ENCODE measurements at regions not wholly inside any gene's neighbourhood (a gene's known extent, or its start where the extent isn't known, plus 50 kb on each side); places are given as distances from the start of the nearest gene placed in this dataset.

- ATAC-seq, result no peak
- H3K9ac ChIP-seq (ENCODE audit: low read length), result no peak overlapping the region
- no peaks in the 10 kb centered on the region for H3K4me1 ChIP-seq (ENCODE audit: control insufficient read depth in 1 of 2, insufficient read depth in 2 of 2, low read length in 2 of 2)
- no peak overlapping the region for H2AFZ ChIP-seq (ENCODE audit: low read depth, low read length, poor library complexity, severe bottlenecking)
- H3K9me2 ChIP-seq (ENCODE audit: insufficient read depth), result no peaks in the 10 kb centered on the region
- no peaks in the 10 kb centered on the region for H3K79me2 ChIP-seq (ENCODE audit: insufficient read depth, low read length)
- TF ChIP-seq CEBPB (IDR thresholded peaks at IDR 0.05; ENCODE audit: low read depth) (no peak), CTCF (IDR thresholded peaks at IDR 0.05 in 2 of 3, conservative IDR thresholded peaks at IDR 0.05 in 1 of 3; ENCODE audit: borderline replicate concordance in 1 of 3, insufficient read depth in 1 of 3, low read depth in 2 of 3, low read length in 2 of 3) (no peak), EZH2 (IDR thresholded peaks at IDR 0.05) (no peak), YY1 (IDR thresholded peaks at IDR 0.05; ENCODE audit: extremely low read depth, insufficient replicate concordance, low read depth, low read length) (no peak), ZBTB33 (IDR thresholded peaks at IDR 0.05; ENCODE audit: extremely low read depth, insufficient replicate concordance, low read length) (no peak), POLR2AphosphoS5 (IDR thresholded peaks at IDR 0.05; ENCODE audit: low read depth, low read length) (no peak), EGR1 (IDR thresholded peaks at IDR 0.05; ENCODE audit: low read depth) (no peak), SIN3A (IDR thresholded peaks at IDR 0.05; ENCODE audit: low read depth) (no peak), RAD21 (IDR thresholded peaks at IDR 0.05; ENCODE audit: low read depth) (no peak), ZFX (IDR thresholded peaks at IDR 0.05) (no peak), MAX (IDR thresholded peaks at IDR 0.05) (no peak), CBX3 (IDR thresholded peaks at IDR 0.05; ENCODE audit: low read depth) (no peak), SP1 (IDR thresholded peaks at IDR 0.05; ENCODE audit: low read depth) (no peak), ELF1 (IDR thresholded peaks at IDR 0.05; ENCODE audit: borderline replicate concordance, low read depth) (no peak), POLR2A (IDR thresholded peaks at IDR 0.05; ENCODE audit: borderline replicate concordance, extremely low read depth, insufficient read depth, insufficient read length) (no peak), JUND (IDR thresholded peaks at IDR 0.05) (no peak)
- H4K20me1 ChIP-seq (ENCODE audit: insufficient read depth), result no peaks in the 10 kb centered on the region
- H3K9me3 ChIP-seq (ENCODE audit: control insufficient read depth in 1 of 2, insufficient read depth in 1 of 2, low read depth in 1 of 2, low read length in 2 of 2), result peaks cover 0 to 4% of the 10 kb centered on the region in 2 experiments; a peak in 1 of 4 replicates
- H3K4me3 ChIP-seq (replicated peaks in 1 of 2; ENCODE audit: low read depth in 1 of 2, low read length in 2 of 2), result no peak overlapping the region
- H3K4me2 ChIP-seq (ENCODE audit: low read length), result no peak overlapping the region
- no peaks in the 10 kb centered on the region; a peak in 1 of 4 replicates for H3K36me3 ChIP-seq (ENCODE audit: control insufficient read depth in 1 of 2, insufficient read depth in 2 of 2, low read length in 2 of 2)
- H3K27ac ChIP-seq (ENCODE audit: low read depth, low read length), result no peak overlapping the region
- BruUV-seq (replicated peaks), result no TSS peak
- no peak for DNase-seq (ENCODE audit: low read depth, low spot score)
- intact Hi-C loops (cut with micrococcal nuclease), result no loop called here
- no peaks in the 10 kb centered on the region for H3K27me3 ChIP-seq (ENCODE audit: insufficient read depth, low read length)
- CTCF ChIA-PET, result no interaction called here
- RAD21 ChIA-PET (ENCODE audit: low non-redundant PET in 1 of 2, low total read pairs in 2 of 2, uncharacterized antibody in 2 of 2, unreplicated experiment in 2 of 2), result no interaction called here
- POLR2A ChIA-PET, result no interaction called here
These were observed 940.2 kb upstream of the MDGA2 start for GRCh38 chr14:48615618-48616017.
